Activated CD4-positive, alpha-beta T cell treated with anti-CD3 and anti-CD28 coated beads, Interleukin-2, amount 50 U/mL, for 24 hours (primary cell): ENCODE measurements at regions not wholly inside any gene's neighbourhood (a gene's known extent, or its start where the extent isn't known, plus 50 kb on each side); places are given as distances from the start of the nearest gene placed in this dataset.
"Not testable (repeated sequence)": the region's sequence is repeated elsewhere in the genome, so short reads cannot be mapped to it uniquely, and the experiment has no call there.

Experiments used
- DNase-seq, 2 donors: peaks; one replicate each; pipeline ENCODE4 v3.0.0-alpha.2; 2020; ENCODE audit warnings: low read depth in 1 of 2, low spot score in 1 of 2

GRCh38 chr1:190957565-190957964, 479.9 kb upstream of the BRINP3 start:
- DNase-seq = no peak

GRCh38 chr1:190963321-190963720, 485.7 kb upstream of the BRINP3 start:
- DNase-seq = no peak

GRCh38 chr1:190975827-190976226, 498.2 kb upstream of the BRINP3 start:
- DNase-seq = no peak

GRCh38 chr1:191002768-191003167, 525.1 kb upstream of the BRINP3 start:
- no peak for DNase-seq

- DNase-seq = no peak
Measured at GRCh38 chr1:191016765-191017164, 539.1 kb upstream of the BRINP3 start.

- no peak for DNase-seq
Measured at GRCh38 chr1:191022856-191023255, 545.2 kb upstream of the BRINP3 start.

GRCh38 chr1:191025896-191026642, 548.4 kb upstream of the BRINP3 start:
- no peak for DNase-seq

GRCh38 chr1:191026828-191027227, 549.2 kb upstream of the BRINP3 start:
- no peak for DNase-seq

GRCh38 chr1:191034132-191034531, 556.5 kb upstream of the BRINP3 start:
- no peak for DNase-seq

- DNase-seq = no peak
Measured at GRCh38 chr1:191043066-191043465, 565.4 kb upstream of the BRINP3 start.

- no peak for DNase-seq
Measured at GRCh38 chr1:191049781-191050180, 572.1 kb upstream of the BRINP3 start.

- no peak for DNase-seq
Measured at GRCh38 chr1:191052888-191053287, 575.2 kb upstream of the BRINP3 start.

- no peak for DNase-seq
Measured at GRCh38 chr1:191065346-191065745, 587.7 kb upstream of the BRINP3 start.

GRCh38 chr1:191065771-191066170, 588.1 kb upstream of the BRINP3 start:
- DNase-seq = no peak

- no peak for DNase-seq
Measured at GRCh38 chr1:191074881-191075280, 597.2 kb upstream of the BRINP3 start.

- not testable (repeated sequence) for DNase-seq
Measured at GRCh38 chr1:191083090-191083489, 605.4 kb upstream of the BRINP3 start.

GRCh38 chr1:191085121-191085520, 607.5 kb upstream of the BRINP3 start:
- no peak for DNase-seq

- DNase-seq = no peak
Measured at GRCh38 chr1:191086910-191087309, 609.2 kb upstream of the BRINP3 start.

GRCh38 chr1:191096405-191096804, 618.7 kb upstream of the BRINP3 start:
- no peak for DNase-seq

GRCh38 chr1:191099696-191100095, 622.0 kb upstream of the BRINP3 start:
- no peak for DNase-seq

GRCh38 chr1:191101960-191102359, 624.3 kb upstream of the BRINP3 start:
- no peak for DNase-seq

GRCh38 chr1:191125950-191126349, 648.3 kb upstream of the BRINP3 start:
- no peak for DNase-seq

GRCh38 chr1:191134796-191135195, 657.1 kb upstream of the BRINP3 start:
- no peak for DNase-seq
